ENCODE measurements at regions not wholly inside any gene's neighbourhood (a gene's known extent, or its start where the extent isn't known, plus 50 kb on each side); places are given as distances from the start of the nearest gene placed in this dataset.

DNA sequence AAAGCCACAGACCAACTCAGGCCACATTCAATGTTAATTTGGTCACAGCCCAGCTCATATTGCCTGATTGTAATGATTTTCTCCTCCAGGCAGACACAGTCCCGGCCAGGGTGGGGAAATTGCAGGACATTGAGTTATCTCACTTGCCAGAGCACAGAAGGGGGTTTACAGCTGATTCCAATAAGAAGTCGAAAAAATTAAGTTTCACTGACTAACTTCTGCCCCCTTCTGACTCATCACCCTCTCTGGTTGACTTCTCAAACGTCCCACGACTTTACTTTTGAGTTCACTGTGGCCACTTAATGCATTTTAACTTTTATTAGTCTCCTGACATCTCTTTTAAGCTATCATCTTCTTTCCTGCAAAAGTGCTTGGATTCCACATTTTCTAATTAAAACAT lies 321.4 kb upstream of the WWC1 start:
- TF ChIP-seq POLR2A (IDR thresholded peaks at IDR 0.05): no peak
- TF ChIP-seq, protein P1, sequence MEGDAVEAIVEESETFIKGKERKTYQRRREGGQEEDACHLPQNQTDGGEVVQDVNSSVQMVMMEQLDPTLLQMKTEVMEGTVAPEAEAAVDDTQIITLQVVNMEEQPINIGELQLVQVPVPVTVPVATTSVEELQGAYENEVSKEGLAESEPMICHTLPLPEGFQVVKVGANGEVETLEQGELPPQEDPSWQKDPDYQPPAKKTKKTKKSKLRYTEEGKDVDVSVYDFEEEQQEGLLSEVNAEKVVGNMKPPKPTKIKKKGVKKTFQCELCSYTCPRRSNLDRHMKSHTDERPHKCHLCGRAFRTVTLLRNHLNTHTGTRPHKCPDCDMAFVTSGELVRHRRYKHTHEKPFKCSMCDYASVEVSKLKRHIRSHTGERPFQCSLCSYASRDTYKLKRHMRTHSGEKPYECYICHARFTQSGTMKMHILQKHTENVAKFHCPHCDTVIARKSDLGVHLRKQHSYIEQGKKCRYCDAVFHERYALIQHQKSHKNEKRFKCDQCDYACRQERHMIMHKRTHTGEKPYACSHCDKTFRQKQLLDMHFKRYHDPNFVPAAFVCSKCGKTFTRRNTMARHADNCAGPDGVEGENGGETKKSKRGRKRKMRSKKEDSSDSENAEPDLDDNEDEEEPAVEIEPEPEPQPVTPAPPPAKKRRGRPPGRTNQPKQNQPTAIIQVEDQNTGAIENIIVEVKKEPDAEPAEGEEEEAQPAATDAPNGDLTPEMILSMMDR (IDR thresholded peaks at IDR 0.05): no peak

Measured in thyroid gland (tissue), 4 donors.